Gastrocnemius medialis (tissue), 4 donors: ENCODE measurements at regions not wholly inside any gene's neighbourhood (a gene's known extent, or its start where the extent isn't known, plus 50 kb on each side); places are given as distances from the start of the nearest gene placed in this dataset.

Source experiments
- ATAC-seq, 2 donors: fragments of 150-250 bp; one replicate each; pipeline ENCODE4 v1.9.1; 2016
- DNase-seq, 2 donors: peaks; one replicate each; pipeline ENCODE4 v3.0.0-alpha.2; 2019
- H3K27ac ChIP-seq, 4 donors: fragments of 200-600 bp; sonication (generic); 1 replicate in 1 of 4; 2 replicates in 3 of 4; pipeline ENCODE4 v1.5.1; 2016 to 2018; ENCODE audit warnings: mild to moderate bottlenecking in 2 of 4, moderate library complexity in 1 of 4
- H3K27me3 ChIP-seq, 3 donors: fragments of 200-600 bp; sonication (generic) in 2 of 3; 1 replicate in 1 of 3; 2 replicates in 2 of 3; pipeline versions ENCODE4 v1.5.1 to v1.6.0; 2016 to 2019; ENCODE audit warnings: mild to moderate bottlenecking in 1 of 3, moderate library complexity in 1 of 3
- H3K36me3 ChIP-seq, 2 donors: fragments of 200-600 bp; sonication (generic) in 1 of 2; one replicate each; pipeline ENCODE4 v1.5.1; 2017 to 2018
- H3K4me1 ChIP-seq, 2 donors: fragments of 200-600 bp; sonication (generic) in 1 of 2; one replicate each; pipeline ENCODE4 v1.5.1; 2016 to 2017; ENCODE audit warnings: mild to moderate bottlenecking in 2 of 2
- H3K4me3 ChIP-seq, 4 donors: fragments of 200-600 bp; sonication (generic) in 3 of 4; 1 replicate in 1 of 4; 2 replicates in 3 of 4; pipeline ENCODE4 v1.5.1; 2016 to 2019; ENCODE audit warnings: mild to moderate bottlenecking in 2 of 4
- H3K9me3 ChIP-seq, 3 donors: fragments of 200-600 bp; sonication (generic) in 2 of 3; 1 replicate in 1 of 3; 2 replicates in 2 of 3; pipeline ENCODE4 v1.5.1; 2016 to 2019
- POLR2A ChIP-seq, 2 donors: fragments of 450-650 bp; IDR thresholded peaks; one replicate each; pipeline ENCODE4 v1.6.1; 2017; ENCODE audit warnings: antibody characterized with exemption in 2 of 2, mild to moderate bottlenecking in 2 of 2, moderate library complexity in 2 of 2
- in situ Hi-C, 4 donors: fragments of 200-750 bp; cut with MboI; loops; one replicate each; pipeline versions ENCODE4 v1.15.0 to v1.8.0; 2017; ENCODE audit warnings: low sequenced_read_pairs in 4 of 4
- intact Hi-C: fragments of 100-400 bp; cut with DNase I; formaldehyde crosslinking; loops from one replicate; pipeline ENCODE4 v1.15.1; 2023; ENCODE audit warnings: low total_unique reads
- TF ChIP-seq, protein P1 (sequence below), 5 experiments: fragments of 450-650 bp in 3 of 5; fragments of 200-600 bp in 2 of 5; sonication (generic) in 2 of 5; IDR thresholded peaks in 4 of 5; conservative IDR thresholded peaks in 1 of 5; 1 replicate in 4 of 5; 2 replicates in 1 of 5; pipeline ENCODE4 v1.5.1; 2016 to 2019; ENCODE audit warnings: antibody characterized with exemption in 5 of 5, mild to moderate bottlenecking in 3 of 5, moderate library complexity in 3 of 5

DNA sequence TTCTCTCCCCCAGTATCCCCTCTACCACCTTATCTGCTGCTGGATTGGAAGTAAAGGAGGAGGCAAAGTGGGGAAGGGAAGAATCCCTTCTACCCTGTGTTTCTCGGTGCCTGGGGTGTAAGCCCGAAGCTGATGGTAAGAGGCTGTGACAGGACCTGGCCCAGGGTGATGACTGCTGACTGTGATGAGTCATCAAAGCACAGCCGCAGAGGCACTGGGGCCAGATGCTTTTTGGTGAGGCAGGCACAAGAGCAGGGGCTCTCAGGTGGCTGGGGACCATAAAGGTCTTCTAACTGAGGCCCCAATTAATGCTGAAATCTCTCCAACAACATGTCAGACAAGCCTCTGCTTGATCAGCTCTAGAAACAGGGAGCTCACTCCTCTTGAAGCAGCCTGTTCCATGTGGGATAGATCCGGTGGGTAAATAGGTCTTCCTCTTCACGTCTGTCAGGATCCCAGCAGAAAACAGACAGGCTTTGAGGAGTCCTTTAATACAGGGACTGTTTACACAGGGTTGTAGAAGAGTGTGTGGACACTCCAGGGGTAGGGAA is 86.1 kb upstream of the PCBD1 start:
- TF ChIP-seq, protein P1, sequence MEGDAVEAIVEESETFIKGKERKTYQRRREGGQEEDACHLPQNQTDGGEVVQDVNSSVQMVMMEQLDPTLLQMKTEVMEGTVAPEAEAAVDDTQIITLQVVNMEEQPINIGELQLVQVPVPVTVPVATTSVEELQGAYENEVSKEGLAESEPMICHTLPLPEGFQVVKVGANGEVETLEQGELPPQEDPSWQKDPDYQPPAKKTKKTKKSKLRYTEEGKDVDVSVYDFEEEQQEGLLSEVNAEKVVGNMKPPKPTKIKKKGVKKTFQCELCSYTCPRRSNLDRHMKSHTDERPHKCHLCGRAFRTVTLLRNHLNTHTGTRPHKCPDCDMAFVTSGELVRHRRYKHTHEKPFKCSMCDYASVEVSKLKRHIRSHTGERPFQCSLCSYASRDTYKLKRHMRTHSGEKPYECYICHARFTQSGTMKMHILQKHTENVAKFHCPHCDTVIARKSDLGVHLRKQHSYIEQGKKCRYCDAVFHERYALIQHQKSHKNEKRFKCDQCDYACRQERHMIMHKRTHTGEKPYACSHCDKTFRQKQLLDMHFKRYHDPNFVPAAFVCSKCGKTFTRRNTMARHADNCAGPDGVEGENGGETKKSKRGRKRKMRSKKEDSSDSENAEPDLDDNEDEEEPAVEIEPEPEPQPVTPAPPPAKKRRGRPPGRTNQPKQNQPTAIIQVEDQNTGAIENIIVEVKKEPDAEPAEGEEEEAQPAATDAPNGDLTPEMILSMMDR (IDR thresholded peaks at IDR 0.05 in 4 of 5, conservative IDR thresholded peaks at IDR 0.05 in 1 of 5), result no peak
- no peak for TF ChIP-seq POLR2A (IDR thresholded peaks at IDR 0.05)
- intact Hi-C loops (no loop called here), in situ Hi-C loops (no loop called here)
- no peak overlapping the region for H3K4me3 ChIP-seq
- no peaks in the 10 kb centered on the region for H3K4me1 ChIP-seq
- ATAC-seq, result peak in 1 of 2 donors; percentile 42
- peaks cover 0 to 7% (median 0%) of the 10 kb centered on the region in 3 donors for H3K9me3 ChIP-seq
- no peak overlapping the region for H3K27ac ChIP-seq
- H3K36me3 ChIP-seq, result no peaks in the 10 kb centered on the region
- H3K27me3 ChIP-seq, result peaks cover 0 to 3% (median 0%) of the 10 kb centered on the region in 3 donors
- no peak for DNase-seq

DNA sequence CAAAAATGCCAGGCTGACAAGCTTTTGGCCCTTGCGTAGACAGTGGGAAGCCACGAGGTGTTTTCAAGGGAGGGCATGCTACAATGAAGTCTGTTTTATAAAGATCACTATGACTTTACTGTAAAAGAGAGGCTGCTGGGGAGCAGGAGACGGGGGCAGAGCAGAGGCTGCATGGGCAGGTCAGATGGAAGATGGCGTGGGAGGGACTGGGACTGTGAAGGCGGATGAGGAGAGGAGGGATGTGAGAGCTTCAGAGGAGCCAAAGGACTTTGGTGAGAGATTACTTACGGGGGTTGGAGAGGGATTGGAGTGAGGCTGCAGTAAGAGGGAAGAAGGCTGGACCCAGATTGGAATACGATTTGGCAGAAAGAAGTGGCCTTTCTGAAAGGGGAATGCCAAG is 86.6 kb upstream of the PCBD1 start:
- Histone ChIP-seq H3K27ac (no peak overlapping the region), H3K27me3 (peaks cover 0 to 3% (median 0%) of the 10 kb centered on the region in 3 donors), H3K36me3 (no peaks in the 10 kb centered on the region), H3K4me3 (no peak overlapping the region), H3K9me3 (peaks cover 0 to 7% (median 0%) of the 10 kb centered on the region in 3 donors), H3K4me1 (no peaks in the 10 kb centered on the region)
- in situ Hi-C loops (no loop called here), intact Hi-C loops (no loop called here)
- DNase-seq (no peak), ATAC-seq (no peak)
- no peak for TF ChIP-seq POLR2A (IDR thresholded peaks at IDR 0.05)
- TF ChIP-seq, protein P1 (IDR thresholded peaks at IDR 0.05 in 4 of 5, conservative IDR thresholded peaks at IDR 0.05 in 1 of 5), result no peak

DNA sequence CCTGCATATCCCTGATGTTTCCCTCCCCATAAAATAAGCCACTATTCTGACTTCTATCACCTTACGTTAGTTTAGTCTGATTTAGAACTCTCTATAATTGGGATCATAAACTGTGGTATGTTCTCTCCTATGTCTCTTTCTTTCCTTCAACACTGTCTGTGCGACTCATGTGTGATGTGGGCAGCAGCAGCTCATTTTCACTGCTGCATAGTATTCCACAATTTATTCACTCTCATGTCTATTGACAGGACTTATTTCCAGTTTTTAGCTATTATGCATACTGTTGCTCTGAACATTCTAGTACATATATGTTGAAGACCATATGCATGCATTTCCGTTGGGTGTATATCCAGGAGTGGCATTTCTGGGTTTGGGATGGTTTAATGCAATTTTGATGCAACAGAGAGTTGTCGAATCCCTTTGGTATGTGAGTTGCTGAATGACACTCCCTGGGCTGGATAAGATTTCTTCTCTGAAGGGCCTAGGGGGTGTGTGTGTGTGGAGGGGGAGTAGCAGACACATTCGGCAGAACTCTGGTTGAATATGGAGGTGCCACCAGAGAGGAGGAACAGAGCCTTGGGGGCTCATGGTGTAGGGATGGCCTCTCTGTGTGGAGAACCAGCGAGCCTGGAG is 87.8 kb upstream of the PCBD1 start:
- intact Hi-C loops, result no loop called here
- Histone ChIP-seq H3K27me3 (peaks cover 0 to 3% (median 0%) of the 10 kb centered on the region in 3 donors), H3K4me3 (no peak overlapping the region), H3K9me3 (peaks cover 0 to 7% (median 0%) of the 10 kb centered on the region in 3 donors), H3K4me1 (no peaks in the 10 kb centered on the region), H3K27ac (no peak overlapping the region), H3K36me3 (no peaks in the 10 kb centered on the region)
- ATAC-seq (no peak), DNase-seq (no peak)
- no peak for TF ChIP-seq POLR2A (IDR thresholded peaks at IDR 0.05)
- TF ChIP-seq, protein P1 (IDR thresholded peaks at IDR 0.05 in 4 of 5, conservative IDR thresholded peaks at IDR 0.05 in 1 of 5), result no peak
- in situ Hi-C loops, result no loop called here

- Histone ChIP-seq H3K4me3 (no peak overlapping the region), H3K9me3 (peaks cover 0 to 2% (median 0%) of the 10 kb centered on the region in 3 donors), H3K36me3 (no peaks in the 10 kb centered on the region), H3K27me3 (no peaks in the 10 kb centered on the region), H3K27ac (no peak overlapping the region), H3K4me1 (no peaks in the 10 kb centered on the region)
- intact Hi-C loops, result no loop called here
- ATAC-seq (no peak), DNase-seq (no peak)
- no peak for TF ChIP-seq POLR2A (IDR thresholded peaks at IDR 0.05)
- TF ChIP-seq, protein P1 (IDR thresholded peaks at IDR 0.05 in 4 of 5, conservative IDR thresholded peaks at IDR 0.05 in 1 of 5), result no peak
- in situ Hi-C loops, result no loop called here
Measured at GRCh38 chr10:70977625-70978024, 89.3 kb upstream of the PCBD1 start.
